Mesothelial cell of epicardium (in vitro differentiated cells): ENCODE measurements at regions not wholly inside any gene's neighbourhood (a gene's known extent, or its start where the extent isn't known, plus 50 kb on each side); places are given as distances from the start of the nearest gene placed in this dataset.

Source experiments
- DNase-seq, 2 experiments: peaks; one replicate each; pipeline ENCODE4 v3.0.0; 2021; ENCODE audit warnings: low spot score in 2 of 2; ENCODE audit not compliant: unreplicated experiment in 2 of 2
- H3K27ac Mint-ChIP-seq: 2 replicates; pipeline ENCODE4 v1.8.0; 2021; ENCODE audit warnings: mixed read lengths
- H3K27me3 Mint-ChIP-seq: 2 replicates; pipeline ENCODE4 v1.8.0; 2021; ENCODE audit warnings: low read depth, mixed read lengths
- H3K36me3 Mint-ChIP-seq: 2 replicates; pipeline ENCODE4 v1.8.0; 2021; ENCODE audit warnings: mixed read lengths
- H3K4me1 Mint-ChIP-seq: 2 replicates; pipeline ENCODE4 v1.8.0; 2021; ENCODE audit warnings: mixed read lengths
- H3K4me3 Mint-ChIP-seq: 2 replicates; pipeline ENCODE4 v1.8.0; 2021; ENCODE audit warnings: mild to moderate bottlenecking, moderate library complexity, mixed read lengths
- H3K9me3 Mint-ChIP-seq: 2 replicates; pipeline ENCODE4 v1.8.0; 2021; ENCODE audit warnings: mixed read lengths
- TF ChIP-seq, protein P1 (sequence below): fragments of 200-600 bp; sonication (generic); IDR thresholded peaks from one replicate; pipeline ENCODE4 v1.5.0; 2021; ENCODE audit warnings: antibody characterized with exemption; ENCODE audit not compliant: unreplicated experiment

GRCh38 chr13:90395348-90395747 lies 952.1 kb upstream of the MIR17HG start:
- H3K4me1 Mint-ChIP-seq = no peaks in the 10 kb centered on the region
- TF ChIP-seq, protein P1, sequence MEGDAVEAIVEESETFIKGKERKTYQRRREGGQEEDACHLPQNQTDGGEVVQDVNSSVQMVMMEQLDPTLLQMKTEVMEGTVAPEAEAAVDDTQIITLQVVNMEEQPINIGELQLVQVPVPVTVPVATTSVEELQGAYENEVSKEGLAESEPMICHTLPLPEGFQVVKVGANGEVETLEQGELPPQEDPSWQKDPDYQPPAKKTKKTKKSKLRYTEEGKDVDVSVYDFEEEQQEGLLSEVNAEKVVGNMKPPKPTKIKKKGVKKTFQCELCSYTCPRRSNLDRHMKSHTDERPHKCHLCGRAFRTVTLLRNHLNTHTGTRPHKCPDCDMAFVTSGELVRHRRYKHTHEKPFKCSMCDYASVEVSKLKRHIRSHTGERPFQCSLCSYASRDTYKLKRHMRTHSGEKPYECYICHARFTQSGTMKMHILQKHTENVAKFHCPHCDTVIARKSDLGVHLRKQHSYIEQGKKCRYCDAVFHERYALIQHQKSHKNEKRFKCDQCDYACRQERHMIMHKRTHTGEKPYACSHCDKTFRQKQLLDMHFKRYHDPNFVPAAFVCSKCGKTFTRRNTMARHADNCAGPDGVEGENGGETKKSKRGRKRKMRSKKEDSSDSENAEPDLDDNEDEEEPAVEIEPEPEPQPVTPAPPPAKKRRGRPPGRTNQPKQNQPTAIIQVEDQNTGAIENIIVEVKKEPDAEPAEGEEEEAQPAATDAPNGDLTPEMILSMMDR = no peak
- no peak overlapping the region for H3K27ac Mint-ChIP-seq
- H3K36me3 Mint-ChIP-seq = no peaks in the 10 kb centered on the region
- H3K4me3 Mint-ChIP-seq = no peak overlapping the region
- DNase-seq = no peak
- peaks cover 21% of the 10 kb centered on the region for H3K9me3 Mint-ChIP-seq
- H3K27me3 Mint-ChIP-seq = no peaks in the 10 kb centered on the region

GRCh38 chr13:90395846-90396245 lies 951.6 kb upstream of the MIR17HG start:
- no peak overlapping the region for H3K27ac Mint-ChIP-seq
- H3K4me3 Mint-ChIP-seq = no peak overlapping the region
- H3K36me3 Mint-ChIP-seq = no peaks in the 10 kb centered on the region

GRCh38 chr13:90396266-90396665 lies 951.2 kb upstream of the MIR17HG start:
- TF ChIP-seq, protein P1 = no peak
- Mint-ChIP-seq H3K27ac (no peak overlapping the region), H3K4me3 (no peak overlapping the region), H3K36me3 (no peaks in the 10 kb centered on the region), H3K9me3 (peaks cover 20% of the 10 kb centered on the region), H3K27me3 (no peaks in the 10 kb centered on the region), H3K4me1 (no peaks in the 10 kb centered on the region)
- DNase-seq = no peak

More at GRCh38 chr13:90395846-90396245, 951.6 kb upstream of the MIR17HG start:
- no peak for DNase-seq
- no peaks in the 10 kb centered on the region for H3K4me1 Mint-ChIP-seq
- no peaks in the 10 kb centered on the region for H3K27me3 Mint-ChIP-seq
- TF ChIP-seq, protein P1 = no peak
- H3K9me3 Mint-ChIP-seq = peaks cover 24% of the 10 kb centered on the region

DNA sequence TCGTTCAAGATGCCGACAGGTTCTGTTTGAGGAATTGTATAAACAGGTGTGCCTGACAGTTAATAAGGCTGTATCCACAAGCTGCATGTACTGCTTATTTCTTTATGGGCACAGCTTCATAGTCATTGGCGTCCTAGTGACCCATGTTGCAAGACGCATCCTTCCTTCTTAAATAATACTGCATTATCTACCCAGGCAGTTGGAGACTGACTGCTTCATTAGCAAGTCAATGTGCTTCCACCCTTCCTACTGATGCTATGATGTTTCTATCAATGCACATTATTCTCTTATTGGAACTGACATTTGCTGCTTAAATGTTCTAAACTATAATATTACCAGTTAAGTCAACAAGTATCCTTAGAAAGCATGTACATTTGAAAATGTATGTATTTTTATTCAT lies 950.0 kb upstream of the MIR17HG start:
- TF ChIP-seq, protein P1 = no peak
- no peaks in the 10 kb centered on the region for H3K27me3 Mint-ChIP-seq
- H3K4me1 Mint-ChIP-seq = no peaks in the 10 kb centered on the region
- H3K9me3 Mint-ChIP-seq = peaks cover 20% of the 10 kb centered on the region
- H3K36me3 Mint-ChIP-seq = no peaks in the 10 kb centered on the region
- H3K27ac Mint-ChIP-seq = no peak overlapping the region
- no peak for DNase-seq
- H3K4me3 Mint-ChIP-seq = no peak overlapping the region

GRCh38 chr13:90400372-90400771 lies 947.1 kb upstream of the MIR17HG start:
- no peak for DNase-seq
- TF ChIP-seq, protein P1 = no peak
- no peaks in the 10 kb centered on the region for H3K36me3 Mint-ChIP-seq
- H3K9me3 Mint-ChIP-seq = peaks cover 20% of the 10 kb centered on the region
- H3K27ac Mint-ChIP-seq = no peak overlapping the region
- peaks cover 1% of the 10 kb centered on the region for H3K4me1 Mint-ChIP-seq
- H3K27me3 Mint-ChIP-seq = no peaks in the 10 kb centered on the region
- H3K4me3 Mint-ChIP-seq = no peak overlapping the region

DNA sequence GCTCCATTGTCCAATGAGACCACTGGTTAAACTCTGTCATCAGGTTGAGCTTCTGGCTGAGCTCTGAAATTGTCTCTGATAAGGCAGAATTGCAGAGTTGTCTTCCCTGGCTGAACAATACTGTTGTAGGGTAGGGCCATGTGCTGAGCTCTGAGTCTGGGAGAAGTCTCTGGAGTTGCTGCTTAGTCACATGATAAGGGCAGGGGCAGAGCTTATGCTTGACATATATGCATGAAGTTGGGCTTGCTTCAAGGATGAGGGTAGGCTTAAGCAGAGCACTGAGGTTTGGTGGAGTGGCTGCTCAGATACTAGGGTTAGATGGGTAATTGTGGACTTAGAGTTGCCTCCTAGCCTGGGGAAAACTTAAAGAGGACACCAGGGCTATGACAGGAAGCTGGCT lies 946.3 kb upstream of the MIR17HG start:
- H3K27ac Mint-ChIP-seq = no peak overlapping the region
- TF ChIP-seq, protein P1 = no peak
- no peak for DNase-seq
- no peaks in the 10 kb centered on the region for H3K27me3 Mint-ChIP-seq
- no peaks in the 10 kb centered on the region for H3K36me3 Mint-ChIP-seq
- no peak overlapping the region for H3K4me3 Mint-ChIP-seq
- peaks cover 1% of the 10 kb centered on the region for H3K4me1 Mint-ChIP-seq
- peaks cover 20% of the 10 kb centered on the region for H3K9me3 Mint-ChIP-seq
